CD4-positive, alpha-beta memory T cell (primary cell): ENCODE measurements at regions not wholly inside any gene's neighbourhood (a gene's known extent, or its start where the extent isn't known, plus 50 kb on each side); places are given as distances from the start of the nearest gene placed in this dataset.

ENCODE experiments used
- CTCF ChIA-PET: fragments of 350-600 bp; sonication (Branson Sonifier 250); formaldehyde crosslinking; loops from one replicate; lab custom pipeline; 2021; ENCODE audit warnings: inconsistent platforms; ENCODE audit not compliant: partially characterized antibody; lab: Charles Lee
- POLR2A ChIA-PET: fragments of 350-600 bp; sonication (Branson Sonifier 250); formaldehyde crosslinking; loops from one replicate; lab custom pipeline; 2021; ENCODE audit not compliant: partially characterized antibody; lab: Charles Lee
- DNase-seq, 5 donors: peaks; one replicate each; pipeline versions ENCODE4 v3.0.0 to v3.0.0-alpha.2; 2020 to 2022; ENCODE audit warnings: mixed read lengths in 1 of 5
- H3K27ac ChIP-seq: one replicate; pipeline ENCODE4 v1.7.0; 2013; ENCODE audit warnings: low read depth, low read length
- H3K27me3 ChIP-seq: 2 replicates; pipeline ENCODE4 v1.7.0; 2013; ENCODE audit warnings: mild to moderate bottlenecking, low read length, moderate library complexity; ENCODE audit not compliant: insufficient read depth
- H3K36me3 ChIP-seq: 2 replicates; pipeline ENCODE4 v1.7.0; 2013; ENCODE audit warnings: mild to moderate bottlenecking, low read length, moderate library complexity; ENCODE audit not compliant: insufficient read depth
- H3K4me1 ChIP-seq: 2 replicates; pipeline ENCODE4 v1.7.0; 2013; ENCODE audit warnings: mild to moderate bottlenecking, low read length, moderate library complexity; ENCODE audit not compliant: insufficient read depth
- H3K4me3 ChIP-seq, 2 donors: one replicate each; pipeline ENCODE4 v1.7.0; 2013; ENCODE audit warnings: low read length in 2 of 2, mild to moderate bottlenecking in 1 of 2
- H3K9me3 ChIP-seq, 2 donors: one replicate each; pipeline ENCODE4 v1.7.0; 2013; ENCODE audit warnings: low read length in 2 of 2, control low read depth in 1 of 2; ENCODE audit not compliant: control insufficient read depth in 1 of 2
- H3K27ac Mint-ChIP-seq, 7 donors: one replicate each; pipeline ENCODE4 v1.8.0; 2020 to 2021; ENCODE audit warnings: mixed read lengths in 7 of 7, mild to moderate bottlenecking in 6 of 7, inconsistent platforms in 3 of 7, moderate library complexity in 3 of 7
- H3K27me3 Mint-ChIP-seq, 2 donors: one replicate each; pipeline ENCODE4 v1.8.0; 2020 to 2021; ENCODE audit warnings: mixed read lengths in 2 of 2
- H3K36me3 Mint-ChIP-seq, 2 donors: one replicate each; pipeline ENCODE4 v1.8.0; 2020 to 2021; ENCODE audit warnings: mixed read lengths in 2 of 2, inconsistent platforms in 1 of 2, mild to moderate bottlenecking in 1 of 2
- H3K4me1 Mint-ChIP-seq, 4 donors: one replicate each; pipeline ENCODE4 v1.8.0; 2020 to 2021; ENCODE audit warnings: mixed read lengths in 4 of 4, mild to moderate bottlenecking in 1 of 4
- H3K4me3 Mint-ChIP-seq, 8 donors: one replicate each; pipeline ENCODE4 v1.8.0; 2020 to 2021; ENCODE audit warnings: mixed read lengths in 8 of 8, mild to moderate bottlenecking in 7 of 8, moderate library complexity in 6 of 8, inconsistent platforms in 3 of 8
- H3K9me3 Mint-ChIP-seq, 8 donors: one replicate each; pipeline ENCODE4 v1.8.0; 2020 to 2021; ENCODE audit warnings: mixed read lengths in 8 of 8, mild to moderate bottlenecking in 5 of 8, inconsistent platforms in 3 of 8, moderate library complexity in 1 of 8
- intact Hi-C: fragments of 100-400 bp; cut with micrococcal nuclease; formaldehyde crosslinking; loops from one replicate; pipeline ENCODE4 v1.15.1; 2023

- Mint-ChIP-seq H3K27ac (no peak overlapping the region), H3K4me1 (no peaks in the 10 kb centered on the region), H3K4me3 (no peak overlapping the region), H3K36me3 (no peaks in the 10 kb centered on the region), H3K9me3 (peaks cover 3 to 20% (median 14%) of the 10 kb centered on the region in 8 donors), H3K27me3 (peaks cover 26 to 30% of the 10 kb centered on the region in 2 donors)
- ChIA-PET POLR2A (no interaction called here), CTCF (no interaction called here)
- Histone ChIP-seq H3K4me3 (no peak overlapping the region), H3K9me3 (no peaks in the 10 kb centered on the region), H3K27me3 (no peaks in the 10 kb centered on the region), H3K27ac (no peak overlapping the region), H3K36me3 (no peaks in the 10 kb centered on the region), H3K4me1 (no peaks in the 10 kb centered on the region)
- intact Hi-C loops = no loop called here
- no peak for DNase-seq
Observed at GRCh38 chr20:4350096-4350495, 101.0 kb upstream of the ADRA1D start.

- Mint-ChIP-seq H3K9me3 (no peaks in the 10 kb centered on the region), H3K27ac (no peak overlapping the region), H3K36me3 (no peaks in the 10 kb centered on the region), H3K27me3 (peaks cover 19 to 26% of the 10 kb centered on the region in 2 donors), H3K4me3 (no peak overlapping the region), H3K4me1 (no peaks in the 10 kb centered on the region)
- Histone ChIP-seq H3K27ac (no peak overlapping the region), H3K27me3 (no peaks in the 10 kb centered on the region), H3K9me3 (no peaks in the 10 kb centered on the region), H3K4me1 (no peaks in the 10 kb centered on the region), H3K36me3 (no peaks in the 10 kb centered on the region), H3K4me3 (no peak overlapping the region)
- ChIA-PET CTCF (no interaction called here), POLR2A (no interaction called here)
- DNase-seq = no peak
- intact Hi-C loops = no loop called here
Observed at GRCh38 chr20:4344670-4345069, 95.6 kb upstream of the ADRA1D start.

- H3K4me1 ChIP-seq = no peaks in the 10 kb centered on the region
- H3K27ac ChIP-seq = no peak overlapping the region
- Mint-ChIP-seq H3K4me3 (peak overlapping the region in 1 of 8 donors; percentile 37), H3K27me3 (peaks cover 18 to 29% of the 10 kb centered on the region in 2 donors), H3K36me3 (no peaks in the 10 kb centered on the region), H3K9me3 (no peaks in the 10 kb centered on the region), H3K4me1 (no peaks in the 10 kb centered on the region), H3K27ac (no peak overlapping the region)
- no peaks in the 10 kb centered on the region for H3K27me3 ChIP-seq
- H3K36me3 ChIP-seq = no peaks in the 10 kb centered on the region
- no peak overlapping the region for H3K4me3 ChIP-seq
- intact Hi-C loops = no loop called here
- no peaks in the 10 kb centered on the region for H3K9me3 ChIP-seq
- DNase-seq = no peak
- POLR2A ChIA-PET = no interaction called here
- CTCF ChIA-PET = no interaction called here
Observed at GRCh38 chr20:4342609-4343008, 93.5 kb upstream of the ADRA1D start.

DNA sequence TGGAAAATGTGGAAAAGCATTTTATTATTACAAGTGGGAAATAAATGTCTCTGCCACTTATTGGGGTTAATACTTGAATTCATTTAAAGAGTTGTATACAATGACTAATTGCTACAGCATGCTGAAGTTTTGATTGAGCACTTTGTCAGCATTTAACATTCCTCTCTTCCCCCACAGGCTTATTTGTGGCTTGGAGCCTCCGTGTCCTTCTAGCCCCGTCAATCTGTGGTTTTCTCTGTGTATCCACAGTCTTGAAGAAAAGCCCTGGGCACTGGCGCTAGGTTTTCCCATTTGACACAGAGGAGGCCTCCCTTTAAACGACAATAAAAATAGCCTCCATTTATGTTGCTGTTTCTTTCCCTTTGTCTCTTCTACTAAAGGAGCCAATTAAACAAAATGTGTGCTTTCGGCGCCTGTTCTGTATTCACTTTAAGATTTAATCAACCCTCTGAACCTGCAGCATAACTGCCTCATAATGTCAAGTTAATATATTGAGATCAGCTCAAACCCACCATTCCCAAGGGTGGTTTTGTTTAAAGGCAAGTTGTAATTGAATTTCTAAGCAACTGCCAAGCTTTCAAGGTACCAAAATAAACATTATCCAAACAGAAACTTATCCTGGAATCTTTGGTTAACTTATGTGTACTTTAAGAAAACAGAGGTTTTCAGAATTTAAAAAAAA, 92.9 kb upstream of the ADRA1D start:
- Histone ChIP-seq H3K4me3 (no peak overlapping the region), H3K27me3 (no peaks in the 10 kb centered on the region), H3K9me3 (no peaks in the 10 kb centered on the region), H3K27ac (no peak overlapping the region), H3K36me3 (no peaks in the 10 kb centered on the region), H3K4me1 (no peaks in the 10 kb centered on the region)
- no peak for DNase-seq
- intact Hi-C loops = no loop called here
- ChIA-PET CTCF (no interaction called here), POLR2A (no interaction called here)
- Mint-ChIP-seq H3K4me1 (no peaks in the 10 kb centered on the region), H3K27ac (no peak overlapping the region), H3K27me3 (peaks cover 18 to 29% of the 10 kb centered on the region in 2 donors), H3K4me3 (no peak overlapping the region), H3K9me3 (no peaks in the 10 kb centered on the region), H3K36me3 (no peaks in the 10 kb centered on the region)

GRCh38 chr20:4335722-4336121, 86.6 kb upstream of the ADRA1D start:
- Histone ChIP-seq H3K36me3 (no peaks in the 10 kb centered on the region), H3K4me3 (no peak overlapping the region), H3K27ac (no peak overlapping the region), H3K27me3 (no peaks in the 10 kb centered on the region), H3K9me3 (no peaks in the 10 kb centered on the region), H3K4me1 (no peaks in the 10 kb centered on the region)
- Mint-ChIP-seq H3K36me3 (no peaks in the 10 kb centered on the region), H3K9me3 (no peaks in the 10 kb centered on the region), H3K27me3 (peaks cover 15 to 32% of the 10 kb centered on the region in 2 donors), H3K27ac (no peak overlapping the region), H3K4me3 (no peak overlapping the region), H3K4me1 (no peaks in the 10 kb centered on the region)
- intact Hi-C loops = no loop called here
- ChIA-PET POLR2A (no interaction called here), CTCF (no interaction called here)
- DNase-seq = no peak

DNA sequence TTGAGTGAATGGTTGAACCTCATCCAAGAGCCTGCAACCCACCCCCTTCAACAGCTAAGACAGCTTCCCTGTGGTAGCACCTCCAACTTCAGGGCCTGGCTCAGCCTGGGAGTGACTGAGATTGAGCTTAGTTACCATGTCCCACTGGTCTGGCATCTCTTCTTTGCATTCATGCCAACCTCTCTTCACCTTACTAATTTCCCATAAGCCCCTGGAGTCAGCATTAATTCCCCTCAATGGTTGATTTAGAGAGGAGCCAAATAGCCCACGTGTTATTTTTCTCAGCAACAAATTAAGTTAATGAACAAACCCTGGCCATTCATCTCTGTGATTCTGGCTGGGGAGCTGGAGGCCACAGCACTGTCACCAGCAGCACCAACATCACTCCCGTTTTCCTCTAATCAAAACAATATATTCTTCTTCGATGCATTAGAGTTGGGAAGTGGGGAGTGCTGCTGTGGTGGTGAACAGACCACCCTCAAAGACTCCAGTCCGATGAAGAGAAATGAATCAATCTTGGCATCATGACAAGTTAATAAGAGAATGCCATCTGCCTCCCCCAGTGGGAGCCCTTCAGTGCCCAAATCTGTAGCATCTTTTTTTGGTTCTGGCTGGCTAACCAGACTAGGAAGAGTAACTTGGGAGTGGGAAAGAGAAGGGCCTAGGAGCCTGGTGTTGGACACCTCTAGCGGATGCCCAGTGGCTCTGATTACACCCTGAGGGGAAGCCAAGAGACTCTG, 83.2 kb upstream of the ADRA1D start:
- Mint-ChIP-seq H3K36me3 (no peaks in the 10 kb centered on the region), H3K27ac (no peak overlapping the region), H3K27me3 (peaks cover 12 to 25% of the 10 kb centered on the region in 2 donors), H3K9me3 (no peaks in the 10 kb centered on the region), H3K4me3 (no peak overlapping the region), H3K4me1 (no peaks in the 10 kb centered on the region)
- Histone ChIP-seq H3K9me3 (no peaks in the 10 kb centered on the region), H3K4me3 (no peak overlapping the region), H3K27ac (no peak overlapping the region), H3K36me3 (no peaks in the 10 kb centered on the region), H3K27me3 (no peaks in the 10 kb centered on the region), H3K4me1 (no peaks in the 10 kb centered on the region)
- intact Hi-C loops = no loop called here
- POLR2A ChIA-PET = no interaction called here
- DNase-seq = no peak
- CTCF ChIA-PET = no interaction called here

DNA sequence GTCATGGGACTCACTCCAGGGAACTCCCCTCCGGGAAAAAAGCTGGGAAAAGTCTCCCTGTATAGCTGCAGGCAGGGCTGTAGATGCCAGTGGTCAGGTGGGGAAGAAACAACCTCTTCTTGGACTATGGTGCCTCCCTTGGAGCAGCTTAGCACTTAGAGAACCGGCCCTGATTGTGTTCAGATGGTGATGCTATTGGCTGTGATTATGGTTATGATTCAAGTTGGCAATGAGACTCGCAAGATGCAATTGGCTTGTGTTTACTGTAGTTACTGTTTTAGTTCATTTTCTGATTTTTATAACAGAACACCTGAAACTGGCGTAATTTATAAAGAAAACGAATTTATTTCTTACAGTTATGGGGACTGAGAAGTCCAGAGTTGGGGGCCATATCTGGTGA, 80.9 kb upstream of the ADRA1D start:
- ChIA-PET CTCF (interaction anchor here (0.7 kb wide), 1 partner anchor 143 kb away, joined by 3 read pairs; no protein-coding TSS in a partner anchor), POLR2A (no interaction called here)
- H3K9me3 ChIP-seq = no peaks in the 10 kb centered on the region
- H3K4me3 Mint-ChIP-seq = no peak overlapping the region
- no peak overlapping the region for H3K27ac ChIP-seq
- no peaks in the 10 kb centered on the region for H3K27me3 ChIP-seq
- no peaks in the 10 kb centered on the region for H3K36me3 Mint-ChIP-seq
- H3K36me3 ChIP-seq = no peaks in the 10 kb centered on the region
- H3K4me1 ChIP-seq = no peaks in the 10 kb centered on the region
- H3K27ac Mint-ChIP-seq = no peak overlapping the region
- H3K27me3 Mint-ChIP-seq = peaks cover 17 to 29% of the 10 kb centered on the region in 2 donors
- H3K4me3 ChIP-seq = no peak overlapping the region
- peaks cover 0 to 3% (median 0%) of the 10 kb centered on the region in 8 donors for H3K9me3 Mint-ChIP-seq
- no peaks in the 10 kb centered on the region for H3K4me1 Mint-ChIP-seq
- intact Hi-C loops = no loop called here
- no peak for DNase-seq
